Vagina (tissue), 2 donors: ENCODE measurements at regions not wholly inside any gene's neighbourhood (a gene's known extent, or its start where the extent isn't known, plus 50 kb on each side); places are given as distances from the start of the nearest gene placed in this dataset.

Experiments used
- DNase-seq, 2 donors: peaks; one replicate each; pipeline ENCODE4 v3.0.0-alpha.2; 2017; ENCODE audit errors: extremely low spot score in 2 of 2
- H3K27ac ChIP-seq: fragments of 200-600 bp; sonication (generic); one replicate; pipeline ENCODE4 v1.5.1; 2019
- H3K27me3 ChIP-seq: fragments of 200-600 bp; sonication (generic); one replicate; pipeline ENCODE4 v1.5.1; 2019
- H3K36me3 ChIP-seq, 2 donors: fragments of 200-600 bp; sonication (generic); one replicate each; pipeline ENCODE4 v1.5.1; 2017 to 2019
- H3K4me1 ChIP-seq: fragments of 200-600 bp; sonication (generic); one replicate; pipeline ENCODE4 v1.5.1; 2019
- H3K4me3 ChIP-seq, 2 donors: fragments of 200-600 bp; sonication (generic); 1 replicate in 1 of 2; 2 replicates in 1 of 2; pipeline ENCODE4 v1.5.1; 2016 to 2019
- H3K9me3 ChIP-seq: fragments of 200-600 bp; sonication (generic); one replicate; pipeline ENCODE4 v1.5.1; 2019
- CTCF ChIP-seq, 3 experiments: fragments of 450-650 bp in 2 of 3; fragments of 200-600 bp in 1 of 3; sonication (generic) in 1 of 3; IDR thresholded peaks; one replicate each; pipeline ENCODE4 v1.5.1; 2017 to 2019; ENCODE audit warnings: antibody characterized with exemption in 3 of 3, mild to moderate bottlenecking in 2 of 3, moderate library complexity in 2 of 3
- POLR2A ChIP-seq, 2 donors: fragments of 450-650 bp; IDR thresholded peaks; one replicate each; pipeline ENCODE4 v1.6.1; 2017; ENCODE audit warnings: antibody characterized with exemption in 2 of 2, mild to moderate bottlenecking in 2 of 2, moderate library complexity in 2 of 2
- POLR2AphosphoS5 ChIP-seq, 2 donors: sonication (generic); formaldehyde crosslinking; IDR thresholded peaks; one replicate each; pipeline ENCODE4 v1.9.0; 2017; ENCODE audit warnings: antibody characterized with exemption in 2 of 2, mild to moderate bottlenecking in 2 of 2, low read depth in 1 of 2; ENCODE audit not compliant: insufficient read depth in 1 of 2
- intact Hi-C: fragments of 100-400 bp; cut with DNase I; formaldehyde crosslinking; loops from one replicate; pipeline ENCODE4 v1.15.1; 2023

DNA sequence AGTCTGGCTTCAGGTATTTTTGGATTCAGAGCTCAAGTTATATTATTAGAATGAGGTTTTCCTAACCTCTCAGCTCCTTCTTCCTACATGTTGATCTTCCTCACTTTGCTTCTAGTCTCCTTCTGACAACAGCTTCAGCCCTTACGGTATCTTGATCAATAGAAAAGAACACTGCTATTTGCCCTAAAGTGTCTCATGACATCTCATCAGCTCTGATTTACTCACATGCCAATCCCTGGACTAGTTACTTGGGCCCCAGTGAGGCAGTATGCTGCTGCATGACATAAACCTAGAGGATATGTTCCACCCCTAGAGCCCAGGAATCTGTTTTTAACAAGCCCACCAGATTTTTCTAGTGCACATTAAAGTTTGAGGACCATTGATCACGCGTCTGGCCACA, 110.3 kb downstream of the UNC5CL start:
- no peaks in the 10 kb centered on the region for H3K9me3 ChIP-seq
- DNase-seq: no peak
- TF ChIP-seq POLR2A (IDR thresholded peaks at IDR 0.05): no peak
- no peak for TF ChIP-seq CTCF (IDR thresholded peaks at IDR 0.05)
- TF ChIP-seq POLR2AphosphoS5 (IDR thresholded peaks at IDR 0.05; ENCODE audit: insufficient read depth in 1 of 2, low read depth in 1 of 2): no peak
- H3K4me3 ChIP-seq: no peak overlapping the region
- H3K36me3 ChIP-seq: no peaks in the 10 kb centered on the region
- intact Hi-C loops: no loop called here
- no peak overlapping the region for H3K27ac ChIP-seq
- H3K27me3 ChIP-seq: no peaks in the 10 kb centered on the region
- no peaks in the 10 kb centered on the region for H3K4me1 ChIP-seq

GRCh38 chr6:40928307-40928706, 110.7 kb downstream of the UNC5CL start:
- H3K36me3 ChIP-seq: no peaks in the 10 kb centered on the region
- H3K27me3 ChIP-seq: no peaks in the 10 kb centered on the region
- H3K27ac ChIP-seq: no peak overlapping the region
- H3K4me3 ChIP-seq: no peak overlapping the region
- DNase-seq: no peak
- no peaks in the 10 kb centered on the region for H3K4me1 ChIP-seq
- intact Hi-C loops: no loop called here
- no peak for TF ChIP-seq POLR2A (IDR thresholded peaks at IDR 0.05)
- TF ChIP-seq POLR2AphosphoS5 (IDR thresholded peaks at IDR 0.05; ENCODE audit: insufficient read depth in 1 of 2, low read depth in 1 of 2): no peak
- no peak for TF ChIP-seq CTCF (IDR thresholded peaks at IDR 0.05)
- H3K9me3 ChIP-seq: no peaks in the 10 kb centered on the region

DNA sequence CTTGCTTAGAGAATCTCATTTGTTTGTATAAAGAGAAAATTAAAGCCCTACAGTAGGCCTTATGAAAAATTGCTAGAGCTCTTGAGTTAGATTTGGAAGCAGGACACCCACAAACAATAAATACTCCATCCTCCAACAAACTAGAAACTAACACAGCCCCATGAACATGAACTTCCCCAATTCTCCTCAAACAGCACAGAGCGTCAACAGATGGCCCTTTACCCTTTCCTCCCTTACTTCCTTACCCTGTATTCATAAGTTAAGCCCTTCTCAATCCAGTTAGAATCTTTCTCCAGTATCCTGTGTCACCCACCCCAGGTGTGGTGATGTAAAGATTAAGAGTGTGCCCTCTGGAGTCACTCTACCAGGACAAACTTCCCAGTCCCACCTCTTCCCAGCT, 113.7 kb downstream of the UNC5CL start:
- intact Hi-C loops: no loop called here
- Histone ChIP-seq H3K27ac (no peak overlapping the region), H3K9me3 (no peaks in the 10 kb centered on the region), H3K4me1 (no peaks in the 10 kb centered on the region), H3K36me3 (no peaks in the 10 kb centered on the region), H3K27me3 (no peaks in the 10 kb centered on the region), H3K4me3 (no peak overlapping the region)
- TF ChIP-seq POLR2AphosphoS5 (IDR thresholded peaks at IDR 0.05; ENCODE audit: insufficient read depth in 1 of 2, low read depth in 1 of 2) (no peak), POLR2A (IDR thresholded peaks at IDR 0.05) (no peak), CTCF (IDR thresholded peaks at IDR 0.05) (no peak)
- no peak for DNase-seq

GRCh38 chr6:40924839-40925238, 114.2 kb downstream of the UNC5CL start:
- Histone ChIP-seq H3K36me3 (no peaks in the 10 kb centered on the region), H3K4me3 (no peak overlapping the region), H3K9me3 (no peaks in the 10 kb centered on the region), H3K4me1 (no peaks in the 10 kb centered on the region), H3K27me3 (no peaks in the 10 kb centered on the region), H3K27ac (no peak overlapping the region)
- TF ChIP-seq POLR2AphosphoS5 (IDR thresholded peaks at IDR 0.05; ENCODE audit: insufficient read depth in 1 of 2, low read depth in 1 of 2) (no peak), POLR2A (IDR thresholded peaks at IDR 0.05) (no peak), CTCF (IDR thresholded peaks at IDR 0.05) (no peak)
- intact Hi-C loops: no loop called here
- no peak for DNase-seq

DNA sequence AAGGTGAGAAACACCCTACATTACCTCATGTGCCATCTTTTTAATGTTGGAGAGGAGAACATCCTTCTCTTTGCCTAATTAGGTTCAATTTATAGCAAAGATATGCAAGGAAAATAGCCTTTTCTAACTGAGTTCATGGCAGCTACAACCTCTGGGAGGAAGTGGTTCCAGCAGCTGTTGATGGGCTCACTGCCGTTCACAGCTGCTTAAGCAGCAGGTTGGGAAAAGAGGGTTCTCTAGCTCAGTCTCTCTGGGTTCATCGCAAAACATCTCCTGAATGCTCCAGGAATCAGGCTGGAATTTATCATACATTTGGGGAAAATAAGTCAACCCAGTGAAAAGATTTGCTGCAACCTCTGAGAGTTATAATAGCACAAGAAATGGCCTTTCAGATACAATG, 115.1 kb downstream of the UNC5CL start:
- H3K27me3 ChIP-seq: no peaks in the 10 kb centered on the region
- TF ChIP-seq CTCF (IDR thresholded peaks at IDR 0.05) (no peak), POLR2A (IDR thresholded peaks at IDR 0.05) (no peak), POLR2AphosphoS5 (IDR thresholded peaks at IDR 0.05; ENCODE audit: insufficient read depth in 1 of 2, low read depth in 1 of 2) (no peak)
- H3K27ac ChIP-seq: no peak overlapping the region
- no peak overlapping the region for H3K4me3 ChIP-seq
- no peaks in the 10 kb centered on the region for H3K4me1 ChIP-seq
- intact Hi-C loops: no loop called here
- no peak for DNase-seq
- no peaks in the 10 kb centered on the region for H3K9me3 ChIP-seq
- H3K36me3 ChIP-seq: no peaks in the 10 kb centered on the region
